Calu3 (cell line): ENCODE measurements at regions not wholly inside any gene's neighbourhood (a gene's known extent, or its start where the extent isn't known, plus 50 kb on each side); places are given as distances from the start of the nearest gene placed in this dataset.

ENCODE experiments used
- BruUV-seq: library from RNA; stranded (reverse); fragments of 400-500 nt; replicated peaks from 2 replicates; lab custom pipeline; 2021; lab: Mats Ljungman, UMichigan
- CTCF ChIA-PET: fragments of 300-600 bp; sonication (Branson Sonifier 250); formaldehyde crosslinking; loops from one replicate; lab custom pipeline; 2022; ENCODE audit warnings: antibody characterized with exemption; lab: Charles Lee
- DNase-seq: peaks from one replicate; pipeline ENCODE4 v3.0.0; 2022
- H3K27ac Mint-ChIP-seq: one replicate; pipeline ENCODE4 v1.8.0; 2022; ENCODE audit warnings: mixed read lengths; ENCODE audit not compliant: unreplicated experiment
- H3K27me3 Mint-ChIP-seq: one replicate; pipeline ENCODE4 v1.8.0; 2022; ENCODE audit warnings: mixed read lengths; ENCODE audit not compliant: unreplicated experiment
- H3K36me3 Mint-ChIP-seq: one replicate; pipeline ENCODE4 v1.8.0; 2022; ENCODE audit warnings: mild to moderate bottlenecking, moderate library complexity, mixed read lengths; ENCODE audit not compliant: insufficient read depth, unreplicated experiment
- H3K4me1 Mint-ChIP-seq: one replicate; pipeline ENCODE4 v1.8.0; 2022; ENCODE audit warnings: mild to moderate bottlenecking, low read depth, mixed read lengths; ENCODE audit not compliant: unreplicated experiment
- H3K4me3 Mint-ChIP-seq: one replicate; pipeline ENCODE4 v1.8.0; 2022; ENCODE audit warnings: mild to moderate bottlenecking, low read depth, moderate library complexity, mixed read lengths; ENCODE audit not compliant: unreplicated experiment
- H3K9me3 Mint-ChIP-seq: one replicate; pipeline ENCODE4 v1.8.0; 2022; ENCODE audit warnings: low read depth, mixed read lengths; ENCODE audit not compliant: unreplicated experiment
- CTCF ChIP-seq: fragments of 200-600 bp; IDR thresholded peaks from one replicate; pipeline ENCODE4 v1.8.0; 2022; ENCODE audit warnings: antibody characterized with exemption; ENCODE audit not compliant: unreplicated experiment
- intact Hi-C: fragments of 100-400 bp; cut with micrococcal nuclease; formaldehyde crosslinking; loops from one replicate; pipeline ENCODE4 v1.10.0; 2022; ENCODE audit not compliant: unreplicated experiment

- Mint-ChIP-seq H3K9me3 (no peaks in the 10 kb centered on the region), H3K4me1 (no peaks in the 10 kb centered on the region), H3K27ac (no peak overlapping the region), H3K4me3 (no peak overlapping the region), H3K36me3 (no peaks in the 10 kb centered on the region), H3K27me3 (no peaks in the 10 kb centered on the region)
- CTCF ChIA-PET: interaction anchor here (0.7 kb wide), 1 partner anchor 19 kb away, joined by 3 read pairs; no protein-coding TSS in a partner anchor
- no peak for DNase-seq
- intact Hi-C loops: no loop called here
- no TSS peak for BruUV-seq
- no peak for TF ChIP-seq CTCF
Measured at GRCh38 chr9:71364186-71364955, 242.9 kb upstream of the TRPM3 start.

GRCh38 chr9:71363286-71363961 is 242.0 kb upstream of the TRPM3 start:
- no peak for DNase-seq
- no peak for TF ChIP-seq CTCF
- H3K9me3 Mint-ChIP-seq: no peaks in the 10 kb centered on the region
- no TSS peak for BruUV-seq
- intact Hi-C loops: no loop called here
- no peaks in the 10 kb centered on the region for H3K4me1 Mint-ChIP-seq
- H3K27ac Mint-ChIP-seq: no peak overlapping the region
- H3K4me3 Mint-ChIP-seq: no peak overlapping the region
- CTCF ChIA-PET: interaction anchor here (0.7 kb wide), 1 partner anchor 20 kb away, joined by 3 read pairs; no protein-coding TSS in a partner anchor
- no peaks in the 10 kb centered on the region for H3K27me3 Mint-ChIP-seq
- H3K36me3 Mint-ChIP-seq: no peaks in the 10 kb centered on the region

- BruUV-seq: no TSS peak
- CTCF ChIA-PET: no interaction called here
- intact Hi-C loops: no loop called here
- H3K36me3 Mint-ChIP-seq: no peaks in the 10 kb centered on the region
- no peak overlapping the region for H3K27ac Mint-ChIP-seq
- no peak for DNase-seq
- H3K4me1 Mint-ChIP-seq: no peaks in the 10 kb centered on the region
- H3K9me3 Mint-ChIP-seq: no peaks in the 10 kb centered on the region
- H3K4me3 Mint-ChIP-seq: no peak overlapping the region
- no peaks in the 10 kb centered on the region for H3K27me3 Mint-ChIP-seq
- no peak for TF ChIP-seq CTCF
Measured at GRCh38 chr9:71361357-71361756, 239.9 kb upstream of the TRPM3 start.

GRCh38 chr9:71357346-71357745 is 235.9 kb upstream of the TRPM3 start:
- Mint-ChIP-seq H3K4me1 (no peaks in the 10 kb centered on the region), H3K4me3 (no peak overlapping the region), H3K27ac (no peak overlapping the region), H3K9me3 (no peaks in the 10 kb centered on the region), H3K27me3 (peaks cover 21% of the 10 kb centered on the region), H3K36me3 (no peaks in the 10 kb centered on the region)
- CTCF ChIA-PET: no interaction called here
- no peak for TF ChIP-seq CTCF
- BruUV-seq: no TSS peak
- no peak for DNase-seq
- intact Hi-C loops: no loop called here
